A673 (cell line): ENCODE measurements at regions not wholly inside any gene's neighbourhood (a gene's known extent, or its start where the extent isn't known, plus 50 kb on each side); places are given as distances from the start of the nearest gene placed in this dataset.

ENCODE experiments used
- EZH2 ChIP-seq: fragments of 200-600 bp; sonication (generic); IDR thresholded peaks from 2 replicates; pipeline ENCODE4 v1.6.1; 2017; ENCODE audit warnings: borderline replicate concordance, low read depth, mild to moderate bottlenecking, mixed read lengths, antibody characterized with exemption, low read length; ENCODE audit not compliant: poor library complexity, severe bottlenecking
- TF ChIP-seq, protein P1 (sequence below): fragments of 300-800, 200-600 bp; sonication (generic); conservative IDR thresholded peaks from 2 replicates; pipeline ENCODE4 v1.5.1; 2017; ENCODE audit warnings: low read depth, mild to moderate bottlenecking, antibody characterized with exemption, low read length, moderate library complexity, mixed read lengths

DNA sequence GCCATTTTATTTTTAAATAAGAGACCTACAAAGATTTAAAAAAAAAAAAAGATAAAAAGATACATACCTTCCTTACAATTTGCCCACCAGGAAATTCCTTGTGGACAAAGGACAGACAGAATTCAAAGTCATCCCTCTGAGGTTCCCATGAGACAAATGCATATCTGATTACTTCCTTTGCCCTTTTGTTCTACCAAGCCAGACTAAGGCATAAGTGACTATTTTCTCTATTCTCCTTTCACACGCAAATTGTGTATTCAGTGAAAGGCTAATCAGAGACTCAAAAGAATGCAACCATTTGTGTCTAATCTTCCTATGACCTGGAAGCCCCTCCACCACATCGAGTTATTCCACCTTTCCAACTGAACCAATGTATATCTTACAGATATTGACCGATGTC is 691.7 kb downstream of the FAM133A start:
- TF ChIP-seq, protein P1, sequence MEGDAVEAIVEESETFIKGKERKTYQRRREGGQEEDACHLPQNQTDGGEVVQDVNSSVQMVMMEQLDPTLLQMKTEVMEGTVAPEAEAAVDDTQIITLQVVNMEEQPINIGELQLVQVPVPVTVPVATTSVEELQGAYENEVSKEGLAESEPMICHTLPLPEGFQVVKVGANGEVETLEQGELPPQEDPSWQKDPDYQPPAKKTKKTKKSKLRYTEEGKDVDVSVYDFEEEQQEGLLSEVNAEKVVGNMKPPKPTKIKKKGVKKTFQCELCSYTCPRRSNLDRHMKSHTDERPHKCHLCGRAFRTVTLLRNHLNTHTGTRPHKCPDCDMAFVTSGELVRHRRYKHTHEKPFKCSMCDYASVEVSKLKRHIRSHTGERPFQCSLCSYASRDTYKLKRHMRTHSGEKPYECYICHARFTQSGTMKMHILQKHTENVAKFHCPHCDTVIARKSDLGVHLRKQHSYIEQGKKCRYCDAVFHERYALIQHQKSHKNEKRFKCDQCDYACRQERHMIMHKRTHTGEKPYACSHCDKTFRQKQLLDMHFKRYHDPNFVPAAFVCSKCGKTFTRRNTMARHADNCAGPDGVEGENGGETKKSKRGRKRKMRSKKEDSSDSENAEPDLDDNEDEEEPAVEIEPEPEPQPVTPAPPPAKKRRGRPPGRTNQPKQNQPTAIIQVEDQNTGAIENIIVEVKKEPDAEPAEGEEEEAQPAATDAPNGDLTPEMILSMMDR = no peak
- TF ChIP-seq EZH2 = no peak
